ENCODE measurements at regions not wholly inside any gene's neighbourhood (a gene's known extent, or its start where the extent isn't known, plus 50 kb on each side); places are given as distances from the start of the nearest gene placed in this dataset.

DNA sequence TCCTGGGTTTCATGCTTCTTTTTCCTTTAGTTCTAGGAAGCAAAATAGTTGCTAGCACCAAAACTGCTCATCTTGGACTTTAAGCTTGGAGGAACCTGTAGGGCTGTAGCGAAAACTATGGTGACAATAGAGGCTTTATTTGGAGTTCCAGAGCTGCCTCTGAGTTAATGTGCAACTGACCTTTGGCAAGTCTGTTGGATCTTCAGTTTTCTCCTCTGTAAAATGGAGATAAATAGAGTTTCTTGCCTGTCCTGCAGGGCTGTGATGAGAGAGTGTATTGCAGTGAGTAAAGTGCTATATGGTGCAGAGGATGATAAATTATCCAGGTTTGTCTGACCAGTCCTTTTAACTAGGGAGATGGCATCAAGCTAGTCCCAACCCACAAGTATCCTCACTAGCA lies 417.0 kb downstream of the MAN2A1 start (continued):
- TF ChIP-seq SP1 (IDR thresholded peaks at IDR 0.05; ENCODE audit: low read depth, low read length): no peak
- no peak for TF ChIP-seq SRF (IDR thresholded peaks at IDR 0.05; ENCODE audit: low read depth, low read length)
- no peak for TF ChIP-seq HDAC2 (IDR thresholded peaks at IDR 0.05; ENCODE audit: borderline replicate concordance in 1 of 2, low read depth in 2 of 2, low read length in 2 of 2)
- no peak for TF ChIP-seq NRF1 (IDR thresholded peaks at IDR 0.05; ENCODE audit: low read depth, low read length)
- no peak for TF ChIP-seq RAD21 (IDR thresholded peaks at IDR 0.05 in 1 of 2, conservative IDR thresholded peaks at IDR 0.05 in 1 of 2; ENCODE audit: low read depth in 2 of 2, low read length in 2 of 2)
- no peak for TF ChIP-seq KDM4A (IDR thresholded peaks at IDR 0.05; ENCODE audit: low read depth, low read length, severe bottlenecking)
